GM12878 (cell line): ENCODE measurements at regions not wholly inside any gene's neighbourhood (a gene's known extent, or its start where the extent isn't known, plus 50 kb on each side); places are given as distances from the start of the nearest gene placed in this dataset.
A peak's percentile ranks its signal among the peaks of the same experiment; 100 is the strongest.

ENCODE experiments used
- ATAC-seq: fragments of 200-7000 bp; cut with Tn5 transposase; 3 replicates; pipeline ENCODE4 v1.9.1; 2020; ENCODE audit warnings: mild to moderate bottlenecking, moderate library complexity
- BruUV-seq: library from RNA; stranded (reverse); fragments of 400-500 nt; replicated peaks from 2 replicates; lab custom pipeline; 2021; lab: Mats Ljungman, UMichigan
- CTCF ChIA-PET: fragments of 300-600 bp; sonication (Branson Sonifier 250); formaldehyde crosslinking; extraction: SDS; loops from one replicate; lab custom pipeline; 2021; ENCODE audit warnings: inconsistent platforms; lab: Yijun Ruan, JAX
- POLR2A ChIA-PET: fragments of 350-600 bp; formaldehyde crosslinking; extraction: SDS; loops from one replicate; lab custom pipeline; 2021; ENCODE audit warnings: inconsistent platforms; lab: Charles Lee
- RAD21 ChIA-PET: fragments of 300-600 bp; sonication (Branson Sonifier 250); formaldehyde crosslinking; loops from one replicate; lab custom pipeline; 2023; ENCODE audit warnings: antibody characterized with exemption; ENCODE audit not compliant: unreplicated experiment; lab: Charles Lee
- SMC1A ChIA-PET: fragments of 300-600 bp; sonication (Branson Sonifier 250); formaldehyde crosslinking; loops from one replicate; lab custom pipeline; 2023; ENCODE audit not compliant: unreplicated experiment, uncharacterized antibody; lab: Charles Lee
- DNase-seq: peaks from one replicate; pipeline ENCODE4 v3.0.0-alpha.2; 2011; ENCODE audit warnings: low read depth, low spot score
- FAIRE-seq: peaks from 3 replicates; lab custom pipeline; 2011; peaks lifted over from hg19 to GRCh38; lab: Jason Lieb, UNC
- H2AFZ ChIP-seq: 2 replicates; pipeline ENCODE4 v1.6.0; 2011; ENCODE audit warnings: low read depth, low read length, control low read depth; ENCODE audit not compliant: control insufficient read depth
- H3K27ac ChIP-seq: 2 replicates; pipeline ENCODE4 v1.5.1; 2011; ENCODE audit warnings: control low read depth; ENCODE audit not compliant: control insufficient read depth, insufficient read depth
- H3K27me3 ChIP-seq, 2 experiments: replicated peaks in 1 of 2; 2 replicates each; pipeline versions ENCODE4 v1.6.0 to v1.6.1; 2011; ENCODE audit warnings: low read length in 1 of 2; ENCODE audit not compliant: control insufficient read depth in 2 of 2, insufficient read depth in 2 of 2
- H3K36me3 ChIP-seq, 2 experiments: 2 replicates each; pipeline ENCODE4 v1.5.1; 2011; ENCODE audit warnings: low read length in 1 of 2; ENCODE audit not compliant: control insufficient read depth in 2 of 2, insufficient read depth in 2 of 2
- H3K4me1 ChIP-seq: 2 replicates; pipeline ENCODE4 v1.6.1; 2011; ENCODE audit warnings: mild to moderate bottlenecking, low read length, moderate library complexity, mixed read lengths; ENCODE audit not compliant: control insufficient read depth, insufficient read depth
- H3K4me2 ChIP-seq: 2 replicates; pipeline ENCODE4 v1.6.0; 2011; ENCODE audit warnings: control low read depth; ENCODE audit not compliant: control insufficient read depth, insufficient read depth
- H3K4me3 ChIP-seq: fragments of 200-600 bp; sonication (generic); 2 replicates; pipeline ENCODE4 v1.5.1; 2016
- H3K79me2 ChIP-seq: 2 replicates; pipeline ENCODE4 v1.6.0; 2011; ENCODE audit warnings: low read length; ENCODE audit not compliant: control insufficient read depth, insufficient read depth
- H3K9ac ChIP-seq: 2 replicates; pipeline ENCODE4 v1.8.0; 2011; ENCODE audit warnings: low read length, control low read depth, mixed read lengths; ENCODE audit not compliant: control insufficient read depth, insufficient read depth
- H3K9me3 ChIP-seq: replicated peaks from 3 replicates; pipeline ENCODE4 v1.5.1; 2011; ENCODE audit warnings: mild to moderate bottlenecking, low read length; ENCODE audit not compliant: control insufficient read depth, insufficient read depth
- H4K20me1 ChIP-seq: 2 replicates; pipeline ENCODE4 v1.6.0; 2011; ENCODE audit not compliant: control insufficient read depth, insufficient read depth
- BHLHE40 ChIP-seq, 2 experiments: fragments of 450-650 bp in 1 of 2; IDR thresholded peaks; 2 replicates each; pipeline ENCODE4 v1.6.1; 2011 to 2017; ENCODE audit warnings: low read depth in 2 of 2, borderline replicate concordance in 1 of 2, improper control_type of control experiment in 1 of 2, low read length in 1 of 2, mild to moderate bottlenecking in 1 of 2
- CBFB ChIP-seq: IDR thresholded peaks from 2 replicates; pipeline ENCODE4 v1.6.1; 2016; ENCODE audit warnings: antibody characterized with exemption, low read depth
- MTA2 ChIP-seq: fragments of 450-650 bp; IDR thresholded peaks from 2 replicates; pipeline ENCODE4 v1.6.1; 2016; ENCODE audit warnings: low read depth, mild to moderate bottlenecking, moderate library complexity
- RUNX3 ChIP-seq: IDR thresholded peaks from 2 replicates; pipeline ENCODE4 v1.6.1; 2012; ENCODE audit warnings: low read length, inconsistent platforms
- TCF12 ChIP-seq: IDR thresholded peaks from 2 replicates; pipeline ENCODE4 v1.6.1; 2011; ENCODE audit warnings: low read depth, mild to moderate bottlenecking, low read length
- WGBS: methylation state at CpG from one replicate; pipeline ENCODE4 v1.1.6; 2016; ENCODE audit warnings: low lambda C conversion rate; ENCODE audit not compliant: insufficient replicate concordance, insufficient coverage; ENCODE audit errors: missing lambda C conversion rate; 5-methylcytosine and 5-hydroxymethylcytosine counted together
- in situ Hi-C: fragments of 300-500 bp; cut with MboI; formaldehyde crosslinking; loops from 9 replicates; pipeline ENCODE4 v1.14.3; 2018; ENCODE audit warnings: mixed read lengths
- intact Hi-C: fragments of 100-400 bp; cut with micrococcal nuclease; formaldehyde crosslinking; loops from one replicate; pipeline ENCODE4 v1.14.2; 2022; ENCODE audit not compliant: unreplicated experiment
- TF ChIP-seq, protein P1 (sequence below): fragments of 150-350 bp; IDR thresholded peaks from 2 replicates; pipeline ENCODE4 v1.6.1; 2014; ENCODE audit warnings: mild to moderate bottlenecking, low read depth, low read length
- TF ChIP-seq, protein P2 (sequence below): fragments of 450-650 bp; IDR thresholded peaks from 2 replicates; pipeline ENCODE4 v1.6.1; 2017; ENCODE audit warnings: mild to moderate bottlenecking
- TF ChIP-seq, protein P3 (sequence below): fragments of 450-650 bp; IDR thresholded peaks from 2 replicates; pipeline ENCODE4 v1.6.1; 2018; ENCODE audit warnings: borderline replicate concordance, mild to moderate bottlenecking; ENCODE audit not compliant: partially characterized antibody
- TF ChIP-seq, protein P4 (sequence below), 3 experiments: IDR thresholded peaks in 2 of 3; conservative IDR thresholded peaks in 1 of 3; 2 replicates each; pipeline ENCODE4 v1.5.1; 2011; ENCODE audit warnings: low read depth in 3 of 3, low read length in 3 of 3, mild to moderate bottlenecking in 3 of 3, control low read depth in 2 of 3, moderate library complexity in 2 of 3, inconsistent platforms in 1 of 3, mixed read lengths in 1 of 3; ENCODE audit not compliant: control insufficient read depth in 2 of 3, insufficient read depth in 1 of 3; ENCODE audit errors: extremely low read depth in 1 of 3
- TF ChIP-seq, protein P5 (sequence below): fragments of 450-650 bp; IDR thresholded peaks from 2 replicates; pipeline ENCODE4 v1.6.1; 2017; ENCODE audit warnings: borderline replicate concordance
- TF ChIP-seq, protein P6 (sequence below): IDR thresholded peaks from 2 replicates; pipeline ENCODE4 v1.6.1; 2011; ENCODE audit warnings: borderline replicate concordance, low read depth, mild to moderate bottlenecking, moderate library complexity, mixed read lengths, low read length; ENCODE audit not compliant: insufficient read depth; ENCODE audit errors: extremely low read length

DNA sequence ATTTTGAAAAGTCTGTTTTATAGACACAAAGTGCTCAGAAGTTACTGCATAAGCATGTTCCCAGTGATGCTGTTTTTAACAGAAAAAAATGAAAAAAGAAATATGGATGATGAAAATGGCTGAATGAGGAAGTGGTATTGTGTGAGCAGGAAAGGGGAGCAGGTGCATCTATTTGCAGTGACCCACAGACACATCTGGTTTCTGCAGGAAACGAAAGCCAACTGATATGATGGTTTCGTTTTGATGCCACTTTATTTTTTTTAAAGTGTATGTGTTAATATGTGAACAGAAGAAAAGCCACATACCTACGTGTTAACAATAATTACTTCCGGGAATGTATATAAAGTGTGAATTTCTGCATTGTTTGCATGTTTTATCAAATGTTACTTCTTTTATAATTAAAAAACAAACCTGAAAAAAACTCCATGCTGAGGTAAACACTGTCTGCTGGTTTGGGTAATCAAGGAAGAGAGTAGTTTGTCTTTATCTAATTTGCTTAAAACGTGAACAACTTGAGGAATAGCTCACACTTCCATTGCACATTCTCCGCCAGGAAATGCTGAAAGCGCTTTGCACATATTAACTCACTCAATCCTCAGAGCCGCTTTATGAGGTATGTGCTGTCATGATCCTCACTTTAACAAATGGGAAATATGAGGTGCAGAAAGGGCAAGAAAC, 1335.9 kb downstream of the TBC1D22A start:
- peak overlapping the region; percentile 40; the same call in 1 of the 2 replicates for H2AFZ ChIP-seq
- ChIA-PET SMC1A (interaction anchor here (0.6 to 1.6 kb wide), 3 partner anchors 53 to 74 kb away, joined by 3 to 4 read pairs (median 4); no protein-coding TSS in a partner anchor), POLR2A (no interaction called here), RAD21 (no interaction called here), CTCF (no interaction called here)
- peak overlapping the region; percentile 94 for H3K27ac ChIP-seq
- DNase-seq: peak; percentile 93
- FAIRE-seq: peak; percentile 99
- peak overlapping the region; percentile 61 for H3K4me2 ChIP-seq
- 0% methylated on average over 8 of the region's 8 CpGs for WGBS
- peak overlapping the region; percentile 62 for H3K9ac ChIP-seq
- H3K27me3 ChIP-seq: no peaks in the 10 kb centered on the region
- no TSS peak for BruUV-seq
- peaks cover 40% of the 10 kb centered on the region for H3K4me1 ChIP-seq
- intact Hi-C loops: loop anchor here (1.0 to 5.0 kb wide), 2 partner anchors 53 to 181 kb away; no protein-coding TSS in a partner anchor
- H3K36me3 ChIP-seq: no peaks in the 10 kb centered on the region
- H4K20me1 ChIP-seq: no peaks in the 10 kb centered on the region
- peak; percentile 88 for ATAC-seq
- H3K79me2 ChIP-seq: no peaks in the 10 kb centered on the region
- peak overlapping the region; percentile 4; the same call in 1 of the 2 replicates for H3K4me3 ChIP-seq
- in situ Hi-C loops: loop anchor here (25.0 kb wide), 1 partner anchor 1336 kb away; the partner anchor contains the start of gene TBC1D22A
- H3K9me3 ChIP-seq: peaks cover 3% of the 10 kb centered on the region; the same call in 2 of the 3 replicates
- TF ChIP-seq, protein P1, sequence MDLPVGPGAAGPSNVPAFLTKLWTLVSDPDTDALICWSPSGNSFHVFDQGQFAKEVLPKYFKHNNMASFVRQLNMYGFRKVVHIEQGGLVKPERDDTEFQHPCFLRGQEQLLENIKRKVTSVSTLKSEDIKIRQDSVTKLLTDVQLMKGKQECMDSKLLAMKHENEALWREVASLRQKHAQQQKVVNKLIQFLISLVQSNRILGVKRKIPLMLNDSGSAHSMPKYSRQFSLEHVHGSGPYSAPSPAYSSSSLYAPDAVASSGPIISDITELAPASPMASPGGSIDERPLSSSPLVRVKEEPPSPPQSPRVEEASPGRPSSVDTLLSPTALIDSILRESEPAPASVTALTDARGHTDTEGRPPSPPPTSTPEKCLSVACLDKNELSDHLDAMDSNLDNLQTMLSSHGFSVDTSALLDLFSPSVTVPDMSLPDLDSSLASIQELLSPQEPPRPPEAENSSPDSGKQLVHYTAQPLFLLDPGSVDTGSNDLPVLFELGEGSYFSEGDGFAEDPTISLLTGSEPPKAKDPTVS: no peak
- TF ChIP-seq, protein P2, sequence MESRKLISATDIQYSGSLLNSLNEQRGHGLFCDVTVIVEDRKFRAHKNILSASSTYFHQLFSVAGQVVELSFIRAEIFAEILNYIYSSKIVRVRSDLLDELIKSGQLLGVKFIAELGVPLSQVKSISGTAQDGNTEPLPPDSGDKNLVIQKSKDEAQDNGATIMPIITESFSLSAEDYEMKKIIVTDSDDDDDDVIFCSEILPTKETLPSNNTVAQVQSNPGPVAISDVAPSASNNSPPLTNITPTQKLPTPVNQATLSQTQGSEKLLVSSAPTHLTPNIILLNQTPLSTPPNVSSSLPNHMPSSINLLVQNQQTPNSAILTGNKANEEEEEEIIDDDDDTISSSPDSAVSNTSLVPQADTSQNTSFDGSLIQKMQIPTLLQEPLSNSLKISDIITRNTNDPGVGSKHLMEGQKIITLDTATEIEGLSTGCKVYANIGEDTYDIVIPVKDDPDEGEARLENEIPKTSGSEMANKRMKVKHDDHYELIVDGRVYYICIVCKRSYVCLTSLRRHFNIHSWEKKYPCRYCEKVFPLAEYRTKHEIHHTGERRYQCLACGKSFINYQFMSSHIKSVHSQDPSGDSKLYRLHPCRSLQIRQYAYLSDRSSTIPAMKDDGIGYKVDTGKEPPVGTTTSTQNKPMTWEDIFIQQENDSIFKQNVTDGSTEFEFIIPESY: no peak; the same call in 1 of the 2 replicates
- TF ChIP-seq BHLHE40 (IDR thresholded peaks at IDR 0.05; ENCODE audit: borderline replicate concordance in 1 of 2, low read depth in 2 of 2, low read length in 1 of 2) (peak; percentile 39 to 46), MTA2 (peak; percentile 98), CBFB (peak; percentile 91), TCF12 (peak; percentile 99), RUNX3 (peak; percentile 96)
- TF ChIP-seq, protein P3, sequence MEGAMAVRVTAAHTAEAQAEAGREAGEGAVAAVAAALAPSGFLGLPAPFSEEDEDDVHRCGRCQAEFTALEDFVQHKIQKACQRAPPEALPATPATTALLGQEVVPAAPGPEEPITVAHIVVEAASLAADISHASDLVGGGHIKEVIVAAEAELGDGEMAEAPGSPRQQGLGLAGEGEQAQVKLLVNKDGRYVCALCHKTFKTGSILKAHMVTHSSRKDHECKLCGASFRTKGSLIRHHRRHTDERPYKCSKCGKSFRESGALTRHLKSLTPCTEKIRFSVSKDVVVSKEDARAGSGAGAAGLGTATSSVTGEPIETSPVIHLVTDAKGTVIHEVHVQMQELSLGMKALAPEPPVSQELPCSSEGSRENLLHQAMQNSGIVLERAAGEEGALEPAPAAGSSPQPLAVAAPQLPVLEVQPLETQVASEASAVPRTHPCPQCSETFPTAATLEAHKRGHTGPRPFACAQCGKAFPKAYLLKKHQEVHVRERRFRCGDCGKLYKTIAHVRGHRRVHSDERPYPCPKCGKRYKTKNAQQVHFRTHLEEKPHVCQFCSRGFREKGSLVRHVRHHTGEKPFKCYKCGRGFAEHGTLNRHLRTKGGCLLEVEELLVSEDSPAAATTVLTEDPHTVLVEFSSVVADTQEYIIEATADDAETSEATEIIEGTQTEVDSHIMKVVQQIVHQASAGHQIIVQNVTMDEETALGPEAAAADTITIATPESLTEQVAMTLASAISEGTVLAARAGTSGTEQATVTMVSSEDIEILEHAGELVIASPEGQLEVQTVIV: no peak
- TF ChIP-seq, protein P4, sequence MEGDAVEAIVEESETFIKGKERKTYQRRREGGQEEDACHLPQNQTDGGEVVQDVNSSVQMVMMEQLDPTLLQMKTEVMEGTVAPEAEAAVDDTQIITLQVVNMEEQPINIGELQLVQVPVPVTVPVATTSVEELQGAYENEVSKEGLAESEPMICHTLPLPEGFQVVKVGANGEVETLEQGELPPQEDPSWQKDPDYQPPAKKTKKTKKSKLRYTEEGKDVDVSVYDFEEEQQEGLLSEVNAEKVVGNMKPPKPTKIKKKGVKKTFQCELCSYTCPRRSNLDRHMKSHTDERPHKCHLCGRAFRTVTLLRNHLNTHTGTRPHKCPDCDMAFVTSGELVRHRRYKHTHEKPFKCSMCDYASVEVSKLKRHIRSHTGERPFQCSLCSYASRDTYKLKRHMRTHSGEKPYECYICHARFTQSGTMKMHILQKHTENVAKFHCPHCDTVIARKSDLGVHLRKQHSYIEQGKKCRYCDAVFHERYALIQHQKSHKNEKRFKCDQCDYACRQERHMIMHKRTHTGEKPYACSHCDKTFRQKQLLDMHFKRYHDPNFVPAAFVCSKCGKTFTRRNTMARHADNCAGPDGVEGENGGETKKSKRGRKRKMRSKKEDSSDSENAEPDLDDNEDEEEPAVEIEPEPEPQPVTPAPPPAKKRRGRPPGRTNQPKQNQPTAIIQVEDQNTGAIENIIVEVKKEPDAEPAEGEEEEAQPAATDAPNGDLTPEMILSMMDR (IDR thresholded peaks at IDR 0.05 in 2 of 3, conservative IDR thresholded peaks at IDR 0.05 in 1 of 3; ENCODE audit: control insufficient read depth in 2 of 3, extremely low read depth in 1 of 3, insufficient read depth in 1 of 3, low read depth in 3 of 3, low read length in 3 of 3): no peak
- TF ChIP-seq, protein P5, sequence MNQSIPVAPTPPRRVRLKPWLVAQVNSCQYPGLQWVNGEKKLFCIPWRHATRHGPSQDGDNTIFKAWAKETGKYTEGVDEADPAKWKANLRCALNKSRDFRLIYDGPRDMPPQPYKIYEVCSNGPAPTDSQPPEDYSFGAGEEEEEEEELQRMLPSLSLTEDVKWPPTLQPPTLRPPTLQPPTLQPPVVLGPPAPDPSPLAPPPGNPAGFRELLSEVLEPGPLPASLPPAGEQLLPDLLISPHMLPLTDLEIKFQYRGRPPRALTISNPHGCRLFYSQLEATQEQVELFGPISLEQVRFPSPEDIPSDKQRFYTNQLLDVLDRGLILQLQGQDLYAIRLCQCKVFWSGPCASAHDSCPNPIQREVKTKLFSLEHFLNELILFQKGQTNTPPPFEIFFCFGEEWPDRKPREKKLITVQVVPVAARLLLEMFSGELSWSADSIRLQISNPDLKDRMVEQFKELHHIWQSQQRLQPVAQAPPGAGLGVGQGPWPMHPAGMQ: no peak
- TF ChIP-seq, protein P6, sequence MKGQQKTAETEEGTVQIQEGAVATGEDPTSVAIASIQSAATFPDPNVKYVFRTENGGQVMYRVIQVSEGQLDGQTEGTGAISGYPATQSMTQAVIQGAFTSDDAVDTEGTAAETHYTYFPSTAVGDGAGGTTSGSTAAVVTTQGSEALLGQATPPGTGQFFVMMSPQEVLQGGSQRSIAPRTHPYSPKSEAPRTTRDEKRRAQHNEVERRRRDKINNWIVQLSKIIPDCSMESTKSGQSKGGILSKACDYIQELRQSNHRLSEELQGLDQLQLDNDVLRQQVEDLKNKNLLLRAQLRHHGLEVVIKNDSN: no peak
